Loucy (cell line): ENCODE measurements at regions not wholly inside any gene's neighbourhood (a gene's known extent, or its start where the extent isn't known, plus 50 kb on each side); places are given as distances from the start of the nearest gene placed in this dataset.

Experiments used
- CTCF ChIP-seq: fragments of 200-600 bp; sonication (generic); conservative IDR thresholded peaks from 2 replicates; pipeline ENCODE4 v1.5.1; 2014; ENCODE audit warnings: mild to moderate bottlenecking, antibody characterized with exemption, low read length
- EZH2phosphoT487 ChIP-seq: fragments of 200-600 bp; IDR thresholded peaks from 2 replicates; pipeline ENCODE4 v1.6.1; 2018; ENCODE audit warnings: antibody characterized with exemption, mild to moderate bottlenecking, moderate library complexity, borderline replicate concordance

- TF ChIP-seq CTCF (no peak), EZH2phosphoT487 (no peak)
Observed at GRCh38 chr4:123575291-123575690, 178.7 kb downstream of the SPRY1 start.
